22Rv1 (cell line): ENCODE measurements at regions not wholly inside any gene's neighbourhood (a gene's known extent, or its start where the extent isn't known, plus 50 kb on each side); places are given as distances from the start of the nearest gene placed in this dataset.

Experiments
- ZFX ChIP-seq: fragments of 450-650 bp; IDR thresholded peaks from 2 replicates; pipeline ENCODE4 v1.6.1; 2017; ENCODE audit warnings: antibody characterized with exemption, borderline replicate concordance
- TF ChIP-seq, protein P1 (sequence below): fragments of 450-650 bp; IDR thresholded peaks from 2 replicates; pipeline ENCODE4 v1.5.1; 2017; ENCODE audit warnings: mild to moderate bottlenecking

DNA sequence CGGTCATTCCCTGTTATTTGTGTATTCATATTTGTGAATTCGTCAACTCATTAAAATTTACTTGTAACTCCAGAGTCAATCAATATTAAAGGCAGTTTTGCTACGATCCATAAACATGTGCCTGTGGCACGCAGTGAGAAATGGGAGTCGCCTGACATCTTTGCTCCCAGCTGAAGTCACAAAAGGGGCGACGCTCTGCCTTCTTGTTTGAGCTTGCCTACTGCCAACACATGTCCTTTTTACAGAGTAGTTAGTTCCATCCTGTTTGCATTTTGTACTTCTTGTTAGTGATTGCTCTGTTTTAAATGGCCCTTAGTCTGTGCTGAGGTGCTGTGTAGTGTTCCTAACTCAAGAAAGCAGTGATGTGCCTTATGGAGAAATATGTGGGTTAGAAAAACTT, 305.3 kb downstream of the ETS1 start:
- TF ChIP-seq, protein P1, sequence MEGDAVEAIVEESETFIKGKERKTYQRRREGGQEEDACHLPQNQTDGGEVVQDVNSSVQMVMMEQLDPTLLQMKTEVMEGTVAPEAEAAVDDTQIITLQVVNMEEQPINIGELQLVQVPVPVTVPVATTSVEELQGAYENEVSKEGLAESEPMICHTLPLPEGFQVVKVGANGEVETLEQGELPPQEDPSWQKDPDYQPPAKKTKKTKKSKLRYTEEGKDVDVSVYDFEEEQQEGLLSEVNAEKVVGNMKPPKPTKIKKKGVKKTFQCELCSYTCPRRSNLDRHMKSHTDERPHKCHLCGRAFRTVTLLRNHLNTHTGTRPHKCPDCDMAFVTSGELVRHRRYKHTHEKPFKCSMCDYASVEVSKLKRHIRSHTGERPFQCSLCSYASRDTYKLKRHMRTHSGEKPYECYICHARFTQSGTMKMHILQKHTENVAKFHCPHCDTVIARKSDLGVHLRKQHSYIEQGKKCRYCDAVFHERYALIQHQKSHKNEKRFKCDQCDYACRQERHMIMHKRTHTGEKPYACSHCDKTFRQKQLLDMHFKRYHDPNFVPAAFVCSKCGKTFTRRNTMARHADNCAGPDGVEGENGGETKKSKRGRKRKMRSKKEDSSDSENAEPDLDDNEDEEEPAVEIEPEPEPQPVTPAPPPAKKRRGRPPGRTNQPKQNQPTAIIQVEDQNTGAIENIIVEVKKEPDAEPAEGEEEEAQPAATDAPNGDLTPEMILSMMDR: no peak
- TF ChIP-seq ZFX: no peak
